CMK (cell line): ENCODE measurements at regions not wholly inside any gene's neighbourhood (a gene's known extent, or its start where the extent isn't known, plus 50 kb on each side); places are given as distances from the start of the nearest gene placed in this dataset.
"Not testable (repeated sequence)": the region's sequence is repeated elsewhere in the genome, so short reads cannot be mapped to it uniquely, and the experiment has no call there.

Experiments
- DNase-seq: peaks from one replicate; pipeline ENCODE4 v3.0.0-alpha.2; 2010; ENCODE audit warnings: low read depth

GRCh38 chr10:9851808-9852207 lies 1165.9 kb upstream of the CELF2 start:
- DNase-seq = no peak

GRCh38 chr10:9853405-9854355 lies 1164.0 kb upstream of the CELF2 start:
- no peak for DNase-seq

- not testable (repeated sequence) for DNase-seq
Measured at GRCh38 chr10:9855451-9855850, 1162.2 kb upstream of the CELF2 start.

GRCh38 chr10:9858816-9859215 lies 1158.9 kb upstream of the CELF2 start:
- DNase-seq = no peak

GRCh38 chr10:9860045-9860444 lies 1157.6 kb upstream of the CELF2 start:
- no peak for DNase-seq

- DNase-seq = no peak
Measured at GRCh38 chr10:9863559-9864121, 1154.0 kb upstream of the CELF2 start.

GRCh38 chr10:9868499-9868898 lies 1149.2 kb upstream of the CELF2 start:
- DNase-seq = no peak

GRCh38 chr10:9869205-9869604 lies 1148.5 kb upstream of the CELF2 start:
- no peak for DNase-seq

GRCh38 chr10:9869606-9870176 lies 1148.0 kb upstream of the CELF2 start:
- DNase-seq = no peak

GRCh38 chr10:9875353-9875752 lies 1142.3 kb upstream of the CELF2 start:
- DNase-seq = no peak

- no peak for DNase-seq
Measured at GRCh38 chr10:9877978-9878377, 1139.7 kb upstream of the CELF2 start.

- DNase-seq = no peak
Measured at GRCh38 chr10:9878383-9878782, 1139.3 kb upstream of the CELF2 start.

GRCh38 chr10:9885761-9886160 lies 1131.9 kb upstream of the CELF2 start:
- DNase-seq = no peak

GRCh38 chr10:9886772-9887171 lies 1130.9 kb upstream of the CELF2 start:
- DNase-seq = no peak

- no peak for DNase-seq
Measured at GRCh38 chr10:9895453-9895852, 1122.2 kb upstream of the CELF2 start.

- DNase-seq = no peak
Measured at GRCh38 chr10:9895981-9896380, 1121.7 kb upstream of the CELF2 start.

- no peak for DNase-seq
Measured at GRCh38 chr10:9898633-9899395, 1118.9 kb upstream of the CELF2 start.

GRCh38 chr10:9900751-9901150 lies 1116.9 kb upstream of the CELF2 start:
- DNase-seq = no peak

- DNase-seq = no peak
Measured at GRCh38 chr10:9901971-9902370, 1115.7 kb upstream of the CELF2 start.

GRCh38 chr10:9910446-9910845 lies 1107.2 kb upstream of the CELF2 start:
- no peak for DNase-seq

- no peak for DNase-seq
Measured at GRCh38 chr10:9911488-9911887, 1106.2 kb upstream of the CELF2 start.

GRCh38 chr10:9913876-9914514 lies 1103.7 kb upstream of the CELF2 start:
- DNase-seq = no peak
